ENCODE measurements at regions not wholly inside any gene's neighbourhood (a gene's known extent, or its start where the extent isn't known, plus 50 kb on each side); places are given as distances from the start of the nearest gene placed in this dataset.
"Not testable (repeated sequence)": the region's sequence is repeated elsewhere in the genome, so short reads cannot be mapped to it uniquely, and the experiment has no call there.

- DNase-seq = no peak
Observed at GRCh38 chr22:22811016-22812009, 76.3 kb upstream of the IGLL5 start.

DNA sequence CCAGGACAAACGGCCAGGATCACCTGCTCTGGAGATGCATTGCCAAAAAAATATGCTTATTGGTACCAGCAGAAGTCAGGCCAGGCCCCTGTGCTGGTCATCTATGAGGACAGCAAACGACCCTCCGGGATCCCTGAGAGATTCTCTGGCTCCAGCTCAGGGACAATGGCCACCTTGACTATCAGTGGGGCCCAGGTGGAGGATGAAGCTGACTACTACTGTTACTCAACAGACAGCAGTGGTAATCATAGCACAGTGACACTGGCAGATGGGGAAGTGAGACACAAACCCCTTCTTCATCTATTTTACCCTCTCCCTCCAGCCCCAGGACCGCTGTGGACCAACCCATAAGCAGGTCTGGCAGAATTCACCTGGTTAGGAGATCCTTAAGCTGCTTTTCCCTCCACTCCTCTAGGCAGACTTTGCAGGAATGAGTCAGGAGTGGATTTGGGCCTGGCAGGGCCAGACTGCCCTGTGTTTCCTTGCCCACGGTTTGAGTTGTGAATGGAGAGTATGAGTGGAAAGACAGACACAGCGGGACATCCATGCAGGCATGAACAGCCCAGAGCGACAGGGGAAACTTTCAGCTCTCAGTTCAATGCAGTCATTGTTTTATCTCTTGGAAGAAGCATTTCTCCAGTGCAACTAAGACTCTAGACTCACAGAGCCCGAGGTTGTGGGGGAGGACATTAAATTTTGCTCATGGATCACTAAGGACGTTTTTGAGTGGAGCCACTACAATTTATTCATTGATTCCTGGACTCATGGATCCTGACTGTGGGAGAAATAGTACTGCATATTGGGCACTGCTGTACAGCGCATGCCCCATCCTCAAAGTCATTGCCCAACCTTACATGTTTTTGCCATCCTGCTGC is 75.3 kb upstream of the IGLL5 start:
- no peak for DNase-seq

GRCh38 chr22:22813126-22814075 is 74.2 kb upstream of the IGLL5 start:
- DNase-seq = no peak

DNA sequence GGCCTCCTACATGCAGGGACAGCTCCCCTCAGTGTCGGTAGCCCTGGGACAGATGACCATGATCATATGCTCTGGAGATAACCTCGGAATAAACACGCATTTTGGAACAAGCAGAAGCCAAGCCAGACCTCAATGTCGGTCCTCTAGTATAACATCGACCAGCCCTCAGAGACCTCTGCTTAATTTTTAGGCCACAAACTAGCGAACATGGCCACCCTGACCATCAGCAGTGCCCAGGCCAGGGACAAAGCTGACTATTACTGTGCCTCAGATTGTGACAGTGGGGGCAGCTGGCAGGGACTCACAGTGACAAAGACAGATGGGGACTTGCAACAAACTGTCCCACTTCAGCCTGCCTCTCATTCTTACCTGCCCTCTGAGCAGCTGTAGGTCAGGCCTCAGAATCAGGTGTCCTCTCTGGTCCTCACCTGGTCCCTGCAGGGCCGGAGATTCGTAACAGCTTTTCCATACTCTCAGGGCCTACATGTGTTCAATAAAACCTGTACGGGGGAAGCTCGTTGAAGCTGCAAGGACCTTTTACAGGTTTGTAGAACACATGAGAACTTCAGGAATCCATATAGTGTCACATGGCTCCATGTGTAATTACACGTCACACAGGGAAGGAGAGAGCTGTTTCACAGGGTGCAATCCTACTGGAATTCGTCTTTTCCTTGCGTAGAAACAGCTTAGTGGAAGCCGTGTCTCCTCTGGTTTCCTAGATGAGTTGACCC is 72.8 kb upstream of the IGLL5 start:
- no peak for DNase-seq

DNA sequence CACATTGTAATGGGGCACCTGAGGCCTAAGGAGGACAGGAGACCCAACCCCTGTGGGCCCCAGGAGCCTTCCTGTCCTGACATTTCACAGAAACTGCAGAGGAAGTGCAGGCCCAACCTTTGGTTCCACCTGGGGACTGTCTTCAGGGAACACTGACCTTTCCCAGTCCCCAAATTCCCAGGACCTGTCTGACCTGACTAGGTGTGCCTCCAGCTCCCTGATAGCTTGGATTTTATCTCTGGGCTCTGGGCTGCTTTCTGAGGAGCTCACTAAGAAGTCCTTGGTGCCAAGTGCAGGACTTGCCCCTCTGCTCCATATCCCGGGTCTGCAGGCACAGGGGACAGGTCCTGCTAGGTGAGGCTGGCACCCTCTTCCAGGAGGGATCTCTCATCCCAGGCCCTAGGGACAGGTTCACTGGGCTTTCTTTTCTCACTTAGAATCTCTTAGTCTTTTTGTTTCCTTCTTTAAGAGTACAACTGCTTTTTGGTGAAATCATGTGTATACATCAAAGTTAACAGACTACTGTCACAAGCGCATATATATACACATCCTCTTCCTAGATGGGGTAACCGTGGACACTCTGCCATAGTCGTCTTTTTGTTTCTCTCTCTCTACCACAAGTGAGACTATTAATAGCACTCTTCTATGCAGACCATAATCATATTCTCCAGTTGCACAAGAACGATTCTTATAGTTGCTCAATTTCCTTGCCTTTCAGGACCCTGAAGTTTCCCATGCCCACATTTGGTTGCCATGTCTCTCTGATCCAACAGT is 72.0 kb upstream of the IGLL5 start:
- DNase-seq = no peak

DNA sequence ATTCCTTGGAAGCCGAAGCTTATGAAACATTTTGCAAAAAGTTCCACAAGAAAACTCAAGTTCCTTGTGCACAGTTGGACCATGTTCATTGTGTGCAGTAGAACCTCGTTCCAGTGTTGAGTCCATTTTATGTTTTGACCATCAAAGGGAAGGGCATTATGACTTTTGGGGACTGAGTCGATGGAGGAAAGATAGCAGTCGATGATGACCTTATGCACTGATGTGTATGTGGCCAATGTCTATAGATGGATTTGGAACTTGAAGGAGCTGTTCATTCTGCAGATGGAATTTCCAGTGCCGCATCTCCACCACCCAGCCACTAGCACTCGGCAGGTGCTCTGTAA is 71.5 kb upstream of the IGLL5 start:
- no peak for DNase-seq

DNA sequence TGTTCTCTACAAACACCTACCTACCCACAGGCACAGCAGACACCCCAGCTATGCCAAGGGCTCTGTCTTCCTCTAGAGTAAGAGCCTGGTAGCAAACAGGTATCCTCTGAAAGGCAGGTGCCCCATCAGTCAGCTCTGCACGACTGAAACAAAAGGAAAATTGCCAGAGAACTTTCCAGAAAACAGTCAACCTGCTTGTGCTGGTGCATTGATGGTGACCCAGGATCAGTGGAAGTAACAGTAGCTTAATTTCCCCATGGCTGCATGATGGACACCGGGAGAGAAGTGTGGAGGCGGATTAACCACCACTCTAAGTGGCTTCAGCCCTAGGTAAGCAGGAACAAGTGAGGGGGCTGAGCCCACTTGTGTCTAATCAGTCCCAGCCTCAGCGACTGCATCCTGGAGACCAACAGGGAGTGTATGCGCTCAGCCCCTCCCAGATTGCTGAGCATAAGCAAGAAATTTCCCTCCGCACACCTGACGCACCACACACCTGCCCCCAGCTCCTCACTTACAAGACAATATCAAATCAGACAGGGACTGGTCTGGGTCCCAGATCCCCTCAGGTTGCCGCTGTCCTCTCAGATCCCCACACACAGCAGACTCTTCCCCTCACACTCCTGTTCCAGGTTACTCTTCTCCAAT is 70.7 kb upstream of the IGLL5 start:
- no peak for DNase-seq

DNA sequence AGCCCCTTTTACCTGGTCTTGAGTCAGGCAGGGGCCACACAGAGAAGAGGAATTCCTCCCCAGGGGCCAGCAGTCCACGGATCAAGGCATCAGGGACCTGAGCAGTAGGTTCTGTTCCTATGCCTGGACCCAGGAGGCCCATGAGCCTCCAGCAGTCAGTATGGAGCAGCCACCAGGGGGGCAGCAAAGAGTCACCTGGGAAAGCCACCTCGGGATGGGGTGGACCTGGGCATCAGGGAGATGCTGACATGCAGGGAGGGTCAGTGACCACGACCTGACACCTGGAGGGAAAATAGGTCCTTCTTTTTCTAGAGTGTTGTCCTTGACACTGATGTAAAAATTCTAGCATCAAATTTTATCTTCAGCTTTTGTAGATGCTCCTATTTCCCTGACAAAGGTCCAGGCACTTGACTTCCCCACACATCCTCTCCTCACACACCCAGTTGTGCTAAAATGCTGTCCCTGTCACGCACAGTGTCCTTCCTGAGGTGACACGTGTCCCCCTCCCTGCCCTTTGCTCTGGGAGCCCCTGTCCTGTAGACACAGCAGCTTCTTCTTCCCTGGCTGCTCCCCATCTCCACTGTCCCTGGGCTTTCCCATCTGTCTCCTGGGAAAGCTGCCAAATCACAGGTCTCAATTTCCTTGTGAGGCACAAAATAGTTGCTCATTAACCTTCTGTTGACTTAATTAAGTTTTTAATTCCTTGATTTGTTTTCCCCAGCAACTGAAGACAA is 70.0 kb upstream of the IGLL5 start:
- no peak for DNase-seq

GRCh38 chr22:22818202-22818538 is 69.4 kb upstream of the IGLL5 start:
- no peak for DNase-seq

GRCh38 chr22:22818861-22819855 is 68.5 kb upstream of the IGLL5 start:
- no peak for DNase-seq

- DNase-seq = no peak
Observed at GRCh38 chr22:22820076-22820475, 67.5 kb upstream of the IGLL5 start.

- DNase-seq = no peak
Observed at GRCh38 chr22:22820626-22821025, 67.0 kb upstream of the IGLL5 start.

DNA sequence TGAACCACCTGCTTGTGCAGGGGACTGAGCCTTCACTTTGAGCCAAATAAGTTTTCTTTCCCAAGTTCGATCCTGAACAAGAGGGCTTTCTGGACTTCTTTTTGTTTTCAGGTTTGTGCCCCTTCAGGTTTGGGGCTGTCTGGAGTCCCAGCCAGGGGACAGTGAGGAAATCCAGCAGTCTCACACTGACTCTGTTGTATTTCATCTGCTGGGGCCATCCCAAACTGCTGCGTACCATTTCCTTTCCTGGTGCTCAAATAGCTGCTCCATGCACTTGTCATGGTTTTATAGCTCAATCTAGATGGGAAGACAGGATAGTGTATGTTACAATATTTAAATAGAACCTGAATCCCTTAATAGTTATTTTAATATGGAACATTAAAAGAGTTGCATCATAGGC is 66.3 kb upstream of the IGLL5 start:
- no peak for DNase-seq

DNA sequence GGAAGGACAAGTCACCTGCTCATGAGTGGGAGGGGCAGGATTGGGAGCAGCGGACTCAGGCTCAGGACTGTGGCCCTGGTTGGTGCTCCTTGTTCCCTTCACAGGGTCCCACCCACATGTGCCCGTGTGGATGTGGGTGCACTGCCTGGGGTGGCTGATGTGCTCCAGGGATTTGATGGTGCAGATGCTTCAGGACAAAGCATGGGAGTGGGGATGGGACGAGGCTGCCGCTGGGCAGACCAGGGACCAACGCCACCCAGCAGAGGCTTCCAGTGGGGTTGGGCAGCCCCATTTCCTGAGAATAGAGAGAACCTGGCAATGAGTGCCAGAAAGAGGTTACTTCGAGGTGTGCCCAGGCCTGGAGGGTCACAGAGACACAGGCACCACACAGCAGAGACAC is 65.5 kb upstream of the IGLL5 start:
- no peak for DNase-seq

GRCh38 chr22:22822553-22822952 is 65.1 kb upstream of the IGLL5 start:
- not testable (repeated sequence) for DNase-seq

GRCh38 chr22:22823131-22823810 is 64.3 kb upstream of the IGLL5 start:
- DNase-seq = no peak

DNA sequence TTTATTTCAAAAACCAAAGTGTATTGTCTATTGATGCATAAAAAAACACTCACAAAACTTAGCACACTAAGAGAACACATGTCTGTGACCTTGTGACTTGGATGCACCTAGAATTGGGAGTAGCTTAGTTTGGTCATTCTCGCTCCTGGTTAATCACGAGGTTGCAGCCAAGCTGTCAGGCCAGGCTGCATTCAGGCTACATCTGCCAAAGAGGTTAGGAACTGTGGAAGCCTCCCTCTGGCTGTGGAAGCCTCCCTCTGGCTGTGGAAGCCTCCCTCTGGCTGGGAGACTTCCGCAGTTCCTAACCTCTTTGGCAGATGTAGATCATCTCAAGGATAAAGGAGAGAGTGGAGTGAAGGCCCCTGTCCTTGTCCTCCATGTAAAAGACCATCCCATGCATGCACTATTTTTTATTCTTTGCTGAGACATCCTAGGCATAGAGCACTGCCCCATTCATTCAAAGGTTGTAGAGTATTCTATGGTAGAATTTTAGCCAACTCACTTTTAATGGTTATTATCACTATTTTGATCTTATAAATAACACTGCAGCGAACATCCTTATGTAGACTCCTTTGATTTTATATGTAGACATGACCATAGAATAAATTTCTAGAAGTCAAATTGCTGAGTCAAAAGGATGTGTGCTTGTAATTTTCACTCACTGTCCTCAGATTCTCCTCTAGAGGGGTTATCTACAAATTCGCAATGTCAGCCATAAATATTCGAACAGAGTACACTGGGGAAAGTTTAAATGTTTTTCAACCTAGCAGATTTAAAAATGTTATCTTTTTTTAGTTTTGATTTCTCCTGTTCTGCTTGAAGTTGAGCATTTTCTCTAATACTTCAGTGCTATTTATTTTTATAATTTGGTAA is 63.0 kb upstream of the IGLL5 start:
- DNase-seq = no peak
